ENCODE measurements at regions not wholly inside any gene's neighbourhood (a gene's known extent, or its start where the extent isn't known, plus 50 kb on each side); places are given as distances from the start of the nearest gene placed in this dataset.
"Not testable (repeated sequence)": the region's sequence is repeated elsewhere in the genome, so short reads cannot be mapped to it uniquely, and the experiment has no call there.

- Histone ChIP-seq H3K27me3 (no peaks in the 10 kb centered on the region), H3K9me3 (no peaks in the 10 kb centered on the region), H3K4me3 (no peak overlapping the region), H3K4me1 (no peaks in the 10 kb centered on the region), H3K36me3 (no peaks in the 10 kb centered on the region), H3K27ac (no peak overlapping the region)
- DNase-seq (ENCODE audit: low spot score in 2 of 2) = peak in 1 of 2 donors; percentile 76
- TF ChIP-seq POLR2AphosphoS5 (IDR thresholded peaks at IDR 0.05) = no peak
- no peak for TF ChIP-seq POLR2A (IDR thresholded peaks at IDR 0.05)
- TF ChIP-seq EP300 (IDR thresholded peaks at IDR 0.05) = no peak
- TF ChIP-seq, protein P1, sequence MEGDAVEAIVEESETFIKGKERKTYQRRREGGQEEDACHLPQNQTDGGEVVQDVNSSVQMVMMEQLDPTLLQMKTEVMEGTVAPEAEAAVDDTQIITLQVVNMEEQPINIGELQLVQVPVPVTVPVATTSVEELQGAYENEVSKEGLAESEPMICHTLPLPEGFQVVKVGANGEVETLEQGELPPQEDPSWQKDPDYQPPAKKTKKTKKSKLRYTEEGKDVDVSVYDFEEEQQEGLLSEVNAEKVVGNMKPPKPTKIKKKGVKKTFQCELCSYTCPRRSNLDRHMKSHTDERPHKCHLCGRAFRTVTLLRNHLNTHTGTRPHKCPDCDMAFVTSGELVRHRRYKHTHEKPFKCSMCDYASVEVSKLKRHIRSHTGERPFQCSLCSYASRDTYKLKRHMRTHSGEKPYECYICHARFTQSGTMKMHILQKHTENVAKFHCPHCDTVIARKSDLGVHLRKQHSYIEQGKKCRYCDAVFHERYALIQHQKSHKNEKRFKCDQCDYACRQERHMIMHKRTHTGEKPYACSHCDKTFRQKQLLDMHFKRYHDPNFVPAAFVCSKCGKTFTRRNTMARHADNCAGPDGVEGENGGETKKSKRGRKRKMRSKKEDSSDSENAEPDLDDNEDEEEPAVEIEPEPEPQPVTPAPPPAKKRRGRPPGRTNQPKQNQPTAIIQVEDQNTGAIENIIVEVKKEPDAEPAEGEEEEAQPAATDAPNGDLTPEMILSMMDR (IDR thresholded peaks at IDR 0.05) = no peak
- WGBS = 75% methylated on average over 8 of the region's 18 CpGs
These were observed 365.5 kb downstream of the TMEM121 start for GRCh38 chr14:105891631-105892452.

- not testable (repeated sequence) for H3K4me1 ChIP-seq, H3K36me3 ChIP-seq, H3K4me3 ChIP-seq, H3K27me3 ChIP-seq, H3K9me3 ChIP-seq, H3K27ac ChIP-seq
- WGBS = 69% methylated on average over 17 of the region's 27 CpGs
- DNase-seq (ENCODE audit: low spot score in 2 of 2) = peak; percentile 27 to 54
These were observed 366.4 kb downstream of the TMEM121 start for GRCh38 chr14:105892453-105893441.

GRCh38 chr14:105893686-105894085 is 367.3 kb downstream of the TMEM121 start:
- not testable (repeated sequence) for H3K27me3 ChIP-seq, H3K36me3 ChIP-seq, H3K9me3 ChIP-seq, H3K4me1 ChIP-seq, H3K4me3 ChIP-seq, H3K27ac ChIP-seq
- DNase-seq (ENCODE audit: low spot score in 2 of 2) = peak in 1 of 2 donors; percentile 52
- no CpG with 5 or more reads among the region's 12 CpGs for WGBS

DNA sequence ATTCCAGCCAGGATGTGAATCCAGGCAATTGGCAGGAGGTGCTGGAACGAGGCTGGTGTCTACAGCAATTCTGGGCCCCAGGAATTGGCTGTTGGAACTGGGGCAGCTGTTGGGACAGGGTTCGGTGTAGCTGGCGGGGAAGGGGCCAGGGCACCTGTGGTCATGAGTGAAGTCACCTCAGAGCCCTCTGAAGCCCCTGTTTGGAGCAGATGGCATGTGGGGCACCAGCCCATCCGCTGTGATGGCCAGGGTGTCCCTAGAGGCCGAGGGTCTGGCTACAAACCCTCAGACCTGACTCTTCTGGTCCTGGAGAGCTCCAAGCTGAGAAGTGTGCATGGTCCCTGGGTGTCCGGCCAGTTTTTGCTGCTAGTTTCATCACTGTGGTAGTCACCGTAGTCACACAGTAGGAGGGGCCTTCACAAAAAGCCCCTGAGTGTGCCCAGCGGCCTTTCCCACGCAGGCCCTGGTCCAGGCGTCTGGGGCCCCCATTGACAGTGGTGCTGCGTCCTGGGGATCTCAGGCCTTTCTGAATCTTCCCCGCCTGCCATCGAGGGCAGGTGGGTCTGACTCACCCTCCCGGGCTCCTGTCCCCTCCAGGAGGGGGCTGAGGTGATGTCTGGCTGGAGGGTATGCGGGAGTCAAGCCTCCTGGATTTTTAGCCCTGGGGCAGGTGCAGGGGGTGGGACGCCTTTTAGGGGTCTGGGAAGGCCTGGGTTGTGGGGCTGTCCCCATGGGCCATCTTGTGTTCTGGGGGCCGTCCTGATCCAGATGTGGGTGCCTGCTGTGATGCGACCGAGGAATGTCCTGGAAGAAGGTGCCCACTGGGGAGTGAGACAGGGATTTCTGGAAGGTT is 368.0 kb downstream of the TMEM121 start:
- 88% methylated on average over 9 of the region's 19 CpGs for WGBS
- Histone ChIP-seq H3K4me3 (no peak overlapping the region), H3K9me3 (no peaks in the 10 kb centered on the region), H3K27me3 (no peaks in the 10 kb centered on the region), H3K4me1 (no peaks in the 10 kb centered on the region), H3K27ac (no peak overlapping the region), H3K36me3 (no peaks in the 10 kb centered on the region)
- TF ChIP-seq, protein P1 (IDR thresholded peaks at IDR 0.05) = no peak
- TF ChIP-seq POLR2AphosphoS5 (IDR thresholded peaks at IDR 0.05) (no peak), POLR2A (IDR thresholded peaks at IDR 0.05) (no peak), EP300 (IDR thresholded peaks at IDR 0.05) (no peak)
- DNase-seq (ENCODE audit: low spot score in 2 of 2) = peak; percentile 29 to 66

GRCh38 chr14:105894978-105895881 is 368.8 kb downstream of the TMEM121 start:
- WGBS = 76% methylated on average over 13 of the region's 30 CpGs
- TF ChIP-seq POLR2AphosphoS5 (IDR thresholded peaks at IDR 0.05) (no peak), POLR2A (IDR thresholded peaks at IDR 0.05) (no peak), EP300 (IDR thresholded peaks at IDR 0.05) (no peak)
- TF ChIP-seq, protein P1 (IDR thresholded peaks at IDR 0.05) = no peak

GRCh38 chr14:105896206-105896605 is 369.8 kb downstream of the TMEM121 start:
- not testable (repeated sequence) for H3K9me3 ChIP-seq, H3K27ac ChIP-seq, H3K4me1 ChIP-seq, H3K36me3 ChIP-seq, H3K27me3 ChIP-seq, H3K4me3 ChIP-seq
- WGBS = 87% methylated on average over 6 of the region's 6 CpGs
- peak in 1 of 2 donors; percentile 69 for DNase-seq (ENCODE audit: low spot score in 2 of 2)

More at GRCh38 chr14:105894978-105895881, 368.8 kb downstream of the TMEM121 start:
- Histone ChIP-seq H3K4me1 (no peaks in the 10 kb centered on the region), H3K27me3 (no peaks in the 10 kb centered on the region), H3K36me3 (no peaks in the 10 kb centered on the region), H3K4me3 (no peak overlapping the region), H3K27ac (no peak overlapping the region), H3K9me3 (no peaks in the 10 kb centered on the region)
- DNase-seq (ENCODE audit: low spot score in 2 of 2) = peak; percentile 48 to 70

DNA sequence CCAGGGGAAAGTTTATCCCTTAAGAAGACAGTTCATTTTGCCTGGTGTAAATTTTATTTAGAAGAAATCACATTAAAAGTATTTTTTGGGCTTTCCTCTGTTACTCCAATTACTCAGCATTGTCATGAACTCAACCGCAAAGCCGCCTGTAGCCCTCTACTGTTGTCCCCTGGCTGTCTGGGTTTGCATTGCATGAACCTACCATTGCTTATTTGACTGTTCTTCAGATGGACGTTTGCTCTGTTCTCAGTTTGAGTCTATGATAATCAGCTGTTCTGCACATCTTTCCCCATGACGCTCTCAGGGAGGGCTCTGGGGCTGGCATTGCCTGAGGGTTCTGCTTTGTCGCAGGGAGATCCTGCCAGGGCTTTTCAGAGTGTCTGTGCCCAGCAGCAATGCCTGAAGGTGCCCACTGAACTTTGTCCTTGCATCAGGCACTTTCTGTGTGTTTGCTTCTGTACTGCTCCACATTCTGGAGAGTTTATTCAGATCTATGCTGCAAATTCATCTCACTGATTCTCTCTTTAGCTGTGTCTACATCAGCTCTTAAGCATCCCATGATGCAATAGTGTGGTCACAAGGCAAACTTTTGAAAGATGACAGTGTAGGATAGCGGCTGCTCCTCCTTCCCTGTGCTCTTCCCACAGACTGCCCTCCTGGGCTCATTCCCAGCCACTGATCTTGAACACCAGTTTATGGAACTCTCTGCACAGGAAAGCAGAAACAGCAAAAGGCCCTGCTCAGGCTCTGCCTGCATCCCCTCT is 370.8 kb downstream of the TMEM121 start:
- H3K36me3 ChIP-seq; H3K4me3 ChIP-seq; H3K9me3 ChIP-seq; H3K27me3 ChIP-seq; H3K27ac ChIP-seq; DNase-seq (ENCODE audit: low spot score in 2 of 2); H3K4me1 ChIP-seq: not testable (repeated sequence)
- 73% methylated on average over 6 of the region's 6 CpGs for WGBS
